HG03095 (cell line): ENCODE measurements at regions not wholly inside any gene's neighbourhood (a gene's known extent, or its start where the extent isn't known, plus 50 kb on each side); places are given as distances from the start of the nearest gene placed in this dataset.
"Not testable (repeated sequence)": the region's sequence is repeated elsewhere in the genome, so short reads cannot be mapped to it uniquely, and the experiment has no call there.

Source experiments
- ATAC-seq: cut with Tn5 transposase; IDR thresholded peaks from one replicate; pipeline ENCODE4 v1.9.1; 2021; ENCODE audit warnings: moderate library complexity; ENCODE audit not compliant: unreplicated experiment

DNA sequence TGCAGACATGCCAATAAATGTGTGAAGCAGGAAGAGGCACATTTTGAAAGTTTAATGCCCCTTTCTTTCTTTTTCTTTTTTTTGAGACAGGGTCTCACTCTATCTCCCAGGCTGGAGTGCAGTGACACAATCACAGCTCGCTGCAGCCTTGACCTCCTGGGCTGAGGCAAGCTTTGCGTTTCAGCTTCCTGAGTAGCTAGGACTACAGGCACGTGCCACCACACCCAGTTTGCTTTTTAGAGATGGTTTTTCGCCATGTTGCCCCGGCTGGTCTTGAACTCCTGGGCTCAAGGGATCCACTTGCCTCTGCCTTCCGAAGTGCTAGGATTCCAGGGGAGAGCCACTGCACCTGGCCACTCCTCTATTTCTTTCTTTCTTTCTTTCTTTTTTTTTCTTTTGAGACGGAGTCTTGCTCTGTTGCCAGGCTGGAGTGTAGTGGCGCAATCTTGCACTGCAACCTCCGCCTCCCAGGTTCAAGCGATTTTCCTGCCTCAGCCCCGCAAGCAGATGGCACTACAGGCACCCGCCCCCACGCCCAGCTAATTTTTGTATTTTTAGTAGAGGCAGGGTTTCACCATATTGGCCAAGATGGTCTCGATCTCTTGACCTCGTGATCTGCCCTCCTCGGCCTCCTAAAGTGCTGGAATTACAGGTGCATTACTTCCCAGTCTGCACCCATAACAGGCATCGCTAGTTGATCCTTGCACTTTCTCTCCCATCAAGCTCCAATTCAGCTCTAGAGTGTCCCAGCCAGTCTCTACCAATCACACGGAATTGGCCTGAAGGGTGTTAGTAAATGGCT, 77.5 kb upstream of the RUNX3 start:
- not testable (repeated sequence) for ATAC-seq

DNA sequence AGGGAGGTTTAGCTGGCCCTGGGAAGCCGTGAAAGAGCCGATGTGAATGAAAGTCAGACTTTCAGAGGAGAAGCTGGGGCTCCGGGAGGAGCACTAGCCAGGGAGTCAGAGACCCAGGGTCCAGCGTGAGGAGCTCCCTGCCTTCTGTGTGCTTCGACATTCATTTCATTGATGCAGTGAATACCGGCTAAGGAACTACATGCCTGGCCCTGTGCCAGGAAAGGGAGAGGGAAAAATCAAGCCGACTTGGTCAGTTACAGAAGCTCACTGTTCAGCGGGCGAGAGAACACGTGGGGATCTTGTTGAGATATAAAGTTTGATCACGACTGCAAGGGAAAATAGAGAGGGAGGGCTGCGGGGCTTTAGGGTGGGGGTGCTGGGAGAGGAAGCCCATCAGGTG, 76.7 kb upstream of the RUNX3 start:
- no peak for ATAC-seq

DNA sequence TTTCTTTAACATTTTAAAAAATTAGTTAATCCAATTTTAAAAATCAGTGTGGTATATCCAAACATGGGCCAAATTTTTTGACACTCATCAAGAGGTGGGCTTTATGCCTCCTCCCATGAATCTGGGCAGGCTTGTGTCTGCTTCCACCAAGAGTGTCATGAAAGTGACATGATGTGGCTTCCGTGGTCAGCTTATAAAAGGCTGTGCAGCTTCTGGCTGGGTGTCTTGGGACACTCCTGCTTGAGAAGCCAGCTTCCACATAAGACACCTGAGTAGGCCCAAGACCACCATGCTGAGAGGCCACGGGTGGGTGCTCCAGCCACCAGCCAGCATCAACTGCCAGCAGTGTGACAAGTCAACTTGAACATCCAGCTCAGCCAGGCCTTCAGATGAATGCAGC, 74.3 kb upstream of the RUNX3 start:
- no peak for ATAC-seq

DNA sequence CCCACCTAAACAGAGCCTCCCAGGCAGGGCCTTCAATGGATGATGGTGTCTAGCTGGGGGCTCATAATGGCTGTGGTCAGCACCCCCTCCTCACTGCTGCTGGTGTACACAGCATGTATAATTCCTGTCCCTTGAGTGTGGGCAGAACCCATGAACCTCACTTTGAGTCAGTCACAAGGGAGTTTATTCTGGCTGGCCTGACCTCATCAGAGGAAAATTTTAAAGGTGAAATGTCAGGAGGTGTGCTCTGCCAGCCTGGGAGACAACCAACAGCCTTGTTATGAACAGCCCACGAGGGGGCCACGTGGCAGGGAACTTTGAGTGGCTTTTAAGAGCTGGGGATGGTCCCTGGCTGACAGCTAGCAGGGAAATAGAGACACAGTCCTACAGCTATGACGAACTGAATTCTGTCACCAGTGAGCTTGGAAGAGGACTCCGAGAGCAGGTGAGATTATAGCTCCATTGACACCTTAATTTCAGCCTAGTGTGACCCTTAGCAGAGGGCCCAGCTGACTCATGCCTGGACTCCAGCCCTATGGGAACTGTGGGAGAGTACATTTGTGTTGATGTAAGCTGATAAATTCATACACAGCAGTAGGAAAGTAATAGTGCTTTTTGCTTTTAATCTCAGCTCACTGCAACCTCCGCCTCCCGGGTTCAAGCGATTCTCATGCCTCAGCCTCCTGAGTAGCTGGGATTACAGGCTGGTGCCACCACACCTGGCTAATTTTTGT, 73.5 kb upstream of the RUNX3 start:
- no peak for ATAC-seq

DNA sequence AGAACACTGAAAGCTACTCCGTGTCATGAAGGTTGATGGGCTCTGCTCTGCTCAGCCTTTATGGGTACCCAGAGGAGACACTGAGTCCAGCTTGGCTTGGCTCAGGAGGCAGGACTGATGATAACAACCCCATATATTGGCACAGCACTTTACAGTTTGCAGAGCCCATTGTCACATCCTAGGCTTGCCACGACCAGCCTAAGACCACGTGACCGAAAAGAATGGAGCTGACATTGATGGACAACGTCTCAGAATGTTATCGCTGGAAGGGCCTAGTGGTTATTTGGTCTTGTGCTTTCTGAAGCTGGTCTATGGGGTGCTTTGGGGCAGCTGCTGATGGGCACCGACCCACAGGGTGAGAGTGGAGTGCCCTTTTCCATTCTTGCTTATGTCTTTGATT, 72.9 kb upstream of the RUNX3 start:
- no peak for ATAC-seq

DNA sequence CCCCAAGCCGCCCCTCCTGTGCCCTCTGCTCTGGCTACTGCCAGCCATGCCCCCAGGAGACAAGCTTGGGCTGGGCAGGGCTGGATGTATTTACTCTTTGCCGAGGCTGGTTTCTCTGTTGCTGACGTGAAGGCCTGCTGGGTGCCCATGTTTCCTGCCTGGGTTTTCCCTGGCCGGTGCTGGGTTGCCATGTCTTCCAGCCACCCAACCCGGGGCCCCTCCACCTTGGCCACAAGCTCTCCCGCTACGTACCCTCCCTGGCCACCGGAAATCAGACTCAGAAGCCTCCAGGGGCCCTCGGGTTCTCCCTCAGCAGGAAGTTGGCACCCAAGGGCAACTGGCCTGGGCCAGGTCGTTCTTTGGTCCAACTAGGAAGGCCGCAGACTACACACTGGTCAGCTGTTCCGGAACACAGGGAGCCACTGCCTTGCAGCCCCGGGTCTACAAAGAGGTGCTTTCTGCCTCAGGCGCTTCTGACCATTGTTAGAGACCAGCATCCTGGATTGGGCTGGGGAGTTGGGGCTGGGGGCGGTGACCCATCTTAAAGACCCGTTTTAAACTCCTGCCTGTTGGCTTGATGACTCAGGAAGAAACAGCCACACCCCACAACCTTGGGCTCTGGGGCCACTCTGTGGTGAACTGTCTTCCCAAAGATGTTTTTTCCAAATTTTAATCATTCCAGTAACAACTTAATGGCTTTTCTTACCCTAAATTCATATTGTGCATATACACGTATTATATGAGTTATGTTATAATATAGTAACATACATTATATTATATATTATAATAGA, 71.2 kb upstream of the RUNX3 start:
- ATAC-seq, result no peak

DNA sequence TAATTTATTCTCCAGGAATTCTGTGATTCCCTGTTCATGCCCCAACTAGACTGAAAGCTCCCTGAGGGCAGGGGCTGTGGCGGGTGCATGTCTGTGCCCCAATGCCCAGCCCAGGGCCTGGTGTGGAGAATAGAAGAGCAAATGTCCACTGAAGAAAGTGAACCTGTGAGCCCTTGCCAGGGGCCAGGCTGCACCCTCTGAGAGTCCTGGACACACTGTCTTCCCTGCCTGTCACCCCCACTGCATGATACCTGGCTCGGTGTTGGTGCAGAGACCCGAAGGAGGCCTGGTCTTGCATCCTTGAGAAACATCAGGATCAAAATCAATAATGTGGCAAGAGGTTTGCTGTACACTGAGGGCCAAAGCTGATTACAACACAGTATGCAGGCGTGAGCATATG, 69.8 kb upstream of the RUNX3 start:
- ATAC-seq, result no peak

DNA sequence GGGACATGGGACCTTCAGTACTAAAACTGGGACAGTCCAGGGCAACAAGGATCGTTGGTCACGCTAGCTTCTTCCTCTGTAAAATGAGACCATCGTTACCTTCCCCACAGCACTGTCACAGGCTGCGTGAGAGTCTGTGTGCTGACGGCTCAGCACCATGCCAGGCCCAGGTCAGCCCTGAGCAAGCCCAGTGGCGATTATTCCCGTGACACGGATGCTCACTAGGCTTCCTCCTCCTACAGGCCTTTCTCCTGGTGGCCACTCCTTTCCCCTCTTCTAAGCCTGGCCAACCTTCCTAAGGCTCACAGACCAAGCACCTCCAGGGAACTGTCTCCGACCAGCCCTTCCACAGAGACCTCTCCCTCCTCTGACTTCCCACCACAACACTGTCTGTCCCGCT, 69.3 kb upstream of the RUNX3 start:
- ATAC-seq, result no peak

DNA sequence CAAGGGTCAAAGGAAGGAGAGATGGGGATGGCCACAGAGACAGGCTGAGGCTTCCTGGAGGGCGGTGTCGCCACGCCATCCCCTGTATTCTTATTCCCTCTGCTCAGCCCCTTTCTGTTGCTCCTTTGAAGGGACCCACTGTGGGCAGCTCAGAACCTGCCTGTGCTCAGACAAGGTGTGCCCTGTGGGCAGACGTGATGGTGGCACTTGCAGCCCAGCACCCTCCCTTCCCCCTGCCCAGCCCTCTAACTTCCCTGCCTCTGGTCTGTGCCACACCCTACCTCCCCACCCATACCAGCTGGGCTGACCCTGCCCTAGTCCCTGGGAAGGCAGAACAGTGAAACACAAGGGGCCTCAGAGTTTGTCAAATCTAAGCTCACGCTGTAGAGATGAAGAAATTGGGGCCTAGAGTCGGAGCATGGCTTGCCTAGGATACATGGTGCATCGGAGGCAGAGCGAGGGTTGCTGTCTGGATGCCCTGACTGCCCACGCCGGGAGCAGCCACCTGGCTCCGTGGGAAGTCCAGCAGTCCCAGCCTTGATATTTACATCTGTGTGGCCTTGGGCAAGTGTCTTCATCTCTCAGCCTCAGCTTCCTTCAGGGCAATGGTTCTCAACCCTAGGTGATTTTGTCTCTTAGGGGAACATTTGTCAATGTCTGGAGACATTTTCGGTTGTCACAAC, 68.6 kb upstream of the RUNX3 start:
- no peak for ATAC-seq

DNA sequence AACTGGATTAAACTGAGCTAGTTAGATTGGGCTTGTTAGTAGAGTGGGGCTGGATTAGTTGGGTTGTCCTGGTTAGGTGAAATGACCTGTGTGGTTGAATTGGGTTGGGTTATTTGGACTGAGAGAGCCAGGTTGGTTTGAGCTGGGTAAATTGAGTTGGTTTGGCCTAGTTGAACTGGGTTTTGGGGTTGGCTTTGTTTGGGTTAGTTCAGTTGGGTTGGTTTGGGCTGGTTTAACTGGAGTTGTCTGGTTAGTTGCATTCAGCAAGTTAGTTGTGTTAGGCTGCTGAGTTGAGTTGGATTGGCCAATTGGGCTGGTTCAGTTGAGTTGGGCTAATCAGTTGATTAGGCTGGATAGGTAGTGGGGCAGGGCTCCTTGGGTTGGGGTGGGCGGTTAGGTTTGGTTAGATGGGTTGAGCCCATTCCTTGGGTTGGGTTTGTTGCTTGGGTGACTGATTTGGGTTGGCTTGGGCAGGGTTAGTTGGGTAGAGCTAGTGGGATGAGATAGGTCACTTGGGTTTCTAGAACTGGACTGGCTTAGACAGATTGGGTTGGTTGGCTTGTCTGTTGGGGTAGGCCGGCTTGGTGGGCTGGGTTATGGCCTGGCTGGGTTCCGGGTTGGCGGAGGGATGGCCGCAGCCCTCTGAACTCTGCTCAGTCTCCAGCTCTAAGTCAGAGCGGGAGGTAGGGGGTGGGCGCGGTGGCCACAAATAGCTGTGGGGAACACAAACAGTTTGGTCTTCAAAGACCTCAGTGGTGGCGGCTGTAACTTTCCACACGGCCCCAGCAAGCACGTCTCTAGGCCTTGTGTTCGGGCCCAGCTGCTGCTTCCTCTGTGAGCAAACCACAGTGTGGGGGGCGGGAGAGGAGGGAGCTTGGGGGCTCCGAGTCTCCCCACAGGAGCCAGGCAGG, 67.2 kb upstream of the RUNX3 start:
- ATAC-seq, result no peak

DNA sequence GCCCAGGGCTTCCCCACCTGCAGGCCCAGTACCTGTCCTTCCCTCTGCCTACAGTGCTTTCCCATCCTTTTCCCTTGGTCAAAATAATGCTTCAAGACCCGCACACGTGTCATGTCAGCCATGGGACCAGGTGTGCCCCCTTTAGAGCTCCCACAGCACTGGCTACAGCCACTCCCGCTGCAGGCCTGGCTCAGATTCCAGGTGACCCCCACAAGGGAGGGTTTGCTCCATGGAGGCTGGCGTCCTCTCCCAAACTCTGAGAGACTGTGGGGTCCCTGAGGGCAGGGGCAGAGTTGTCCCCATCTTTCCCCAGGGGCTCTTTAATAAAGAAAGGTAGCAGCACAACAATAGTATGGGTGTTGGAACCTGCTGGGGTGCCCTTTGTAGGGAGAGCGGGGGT, 66.4 kb upstream of the RUNX3 start:
- ATAC-seq, result no peak

DNA sequence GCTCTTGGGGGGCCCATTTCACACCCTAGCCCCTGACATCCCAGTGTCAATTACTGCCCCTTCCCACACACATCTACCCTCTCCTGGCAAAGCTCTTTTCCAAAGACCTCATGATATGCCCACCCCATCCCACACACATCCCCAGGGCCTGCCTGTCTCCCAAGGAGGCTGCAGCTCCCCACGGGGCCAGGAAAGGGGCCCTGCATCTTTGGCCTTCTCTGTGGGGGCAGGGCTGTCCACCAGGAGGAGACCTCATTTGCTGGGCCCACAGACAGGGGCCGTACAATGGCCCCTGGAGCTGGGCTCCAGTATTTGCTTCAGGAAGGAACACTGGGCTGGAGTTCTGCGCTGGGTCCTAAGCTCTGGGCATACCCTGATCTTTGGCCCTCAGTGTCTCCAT, 65.6 kb upstream of the RUNX3 start:
- no peak for ATAC-seq

DNA sequence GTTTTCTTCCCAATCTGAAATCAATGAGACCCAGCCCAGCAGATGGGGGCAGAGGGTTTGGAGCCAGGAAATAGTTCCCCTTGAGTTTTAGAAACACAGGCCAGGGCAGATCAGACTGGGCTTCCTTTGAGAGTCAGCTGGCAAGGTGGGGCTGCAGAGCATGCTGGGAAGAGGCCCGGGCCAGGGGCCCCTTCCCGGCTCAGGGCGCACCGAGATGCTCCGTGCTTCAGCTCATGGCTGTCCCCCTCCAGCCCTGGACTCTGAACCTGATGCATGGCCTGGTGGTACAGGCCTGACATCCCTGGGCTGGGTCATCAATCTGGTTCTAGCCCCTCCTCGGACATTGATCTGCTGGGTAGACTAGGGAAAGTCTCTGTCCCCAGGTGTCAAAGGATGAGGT, 65.1 kb upstream of the RUNX3 start:
- ATAC-seq, result no peak

DNA sequence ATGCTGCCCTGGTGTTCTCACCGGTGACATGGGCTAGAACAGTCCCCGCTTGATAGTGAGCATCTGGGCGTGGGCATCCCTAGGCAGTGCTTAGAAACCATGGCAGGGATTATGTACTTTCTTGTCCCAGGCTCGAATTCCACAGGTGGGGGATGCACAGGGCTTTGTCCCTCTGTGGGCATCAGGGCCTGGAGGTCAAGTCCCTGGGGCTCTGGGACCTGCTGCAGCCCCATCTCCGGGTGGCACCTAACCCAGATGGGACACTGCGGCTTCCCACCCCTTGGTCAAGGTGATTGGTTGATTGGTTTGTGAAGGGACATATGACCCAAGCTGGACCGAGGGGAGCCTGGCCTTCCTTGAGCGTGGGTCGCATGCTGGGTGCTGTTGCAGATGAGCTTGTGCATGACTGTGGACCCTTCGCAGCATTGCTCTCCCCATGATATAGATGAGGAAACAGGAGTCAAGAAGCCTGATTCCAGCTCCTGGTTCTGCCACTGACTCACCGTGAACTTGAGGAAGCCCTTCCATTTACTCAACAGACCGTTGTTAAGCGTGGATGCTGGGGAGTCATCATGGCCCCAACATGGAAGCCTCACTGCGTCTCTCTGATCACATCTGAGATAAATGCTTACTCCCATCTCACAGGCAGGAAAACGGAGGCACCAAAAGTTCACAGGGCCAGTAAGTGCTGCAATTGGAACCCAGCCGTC, 64.0 kb upstream of the RUNX3 start:
- ATAC-seq, result no peak

DNA sequence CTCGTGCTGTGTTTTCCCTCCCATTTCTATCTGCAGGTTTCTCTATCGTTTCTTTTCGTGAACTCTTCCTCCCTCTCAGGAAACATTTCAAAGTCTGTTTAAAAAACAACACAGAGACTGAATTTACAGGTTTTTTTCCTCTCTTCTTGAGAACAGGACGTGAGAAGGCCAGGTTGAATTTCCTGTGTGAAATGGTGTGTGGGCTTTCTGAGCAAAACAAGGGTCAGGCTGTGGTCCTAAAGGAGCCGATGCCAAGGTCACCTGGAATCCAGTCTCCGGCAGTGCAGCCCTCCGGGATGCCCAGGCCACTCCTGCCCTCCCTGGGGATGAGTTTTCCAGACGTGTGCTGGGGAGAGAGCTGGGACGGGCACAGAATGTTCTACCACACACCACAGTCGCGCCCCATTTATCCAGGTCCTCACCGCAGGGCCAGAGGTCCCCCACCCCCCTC, 62.7 kb upstream of the RUNX3 start:
- no peak for ATAC-seq

DNA sequence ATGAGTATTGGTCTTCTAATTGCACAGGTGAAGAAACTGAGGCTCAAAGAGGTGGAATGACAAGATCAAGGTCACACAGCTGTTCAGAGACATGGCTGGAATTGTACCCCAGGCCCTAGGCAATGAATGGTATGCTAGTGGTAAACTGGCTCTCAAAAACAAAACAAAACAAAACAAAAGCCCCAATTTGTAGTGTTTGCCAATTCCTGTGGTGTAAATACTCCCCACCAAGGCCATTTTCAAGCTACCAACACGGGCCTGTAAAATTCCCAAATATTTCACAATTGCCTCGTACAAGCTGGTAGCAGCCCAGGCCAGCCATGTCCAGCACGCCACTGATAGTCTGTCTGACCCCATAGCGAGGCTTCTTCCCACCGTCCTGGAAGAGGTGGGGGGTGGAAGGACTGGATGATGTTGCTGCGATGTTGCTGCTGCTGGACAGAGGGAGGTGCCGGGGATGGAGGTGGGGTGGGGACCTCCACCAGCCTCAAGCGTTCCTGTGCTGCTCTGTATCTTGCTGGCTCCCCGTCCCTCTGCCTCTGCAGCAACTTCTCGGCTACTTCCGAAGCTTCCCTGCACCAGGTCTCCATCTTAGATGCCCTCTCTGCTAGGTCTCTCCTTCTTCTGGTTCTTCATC, 62.2 kb upstream of the RUNX3 start:
- no peak for ATAC-seq

DNA sequence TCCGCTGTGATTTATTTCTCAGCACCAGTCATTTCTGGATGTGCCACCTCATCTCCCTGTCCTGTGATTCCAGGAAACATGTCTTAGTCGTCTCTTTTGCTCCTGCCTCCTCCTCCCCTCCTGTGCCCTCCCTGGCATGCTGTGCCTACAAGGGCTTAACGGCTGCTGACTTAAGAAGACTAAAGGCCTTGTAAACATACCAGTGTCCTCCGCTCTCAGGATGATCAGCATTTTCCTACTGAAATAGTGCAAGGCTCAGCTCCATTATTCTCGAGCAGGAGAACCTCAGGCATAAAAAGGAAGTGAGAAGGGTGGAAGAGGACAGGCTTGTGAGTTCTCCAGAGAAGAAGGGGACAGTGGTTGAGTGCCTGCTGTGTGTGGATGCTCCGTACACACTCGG, 61.6 kb upstream of the RUNX3 start:
- ATAC-seq, result no peak

DNA sequence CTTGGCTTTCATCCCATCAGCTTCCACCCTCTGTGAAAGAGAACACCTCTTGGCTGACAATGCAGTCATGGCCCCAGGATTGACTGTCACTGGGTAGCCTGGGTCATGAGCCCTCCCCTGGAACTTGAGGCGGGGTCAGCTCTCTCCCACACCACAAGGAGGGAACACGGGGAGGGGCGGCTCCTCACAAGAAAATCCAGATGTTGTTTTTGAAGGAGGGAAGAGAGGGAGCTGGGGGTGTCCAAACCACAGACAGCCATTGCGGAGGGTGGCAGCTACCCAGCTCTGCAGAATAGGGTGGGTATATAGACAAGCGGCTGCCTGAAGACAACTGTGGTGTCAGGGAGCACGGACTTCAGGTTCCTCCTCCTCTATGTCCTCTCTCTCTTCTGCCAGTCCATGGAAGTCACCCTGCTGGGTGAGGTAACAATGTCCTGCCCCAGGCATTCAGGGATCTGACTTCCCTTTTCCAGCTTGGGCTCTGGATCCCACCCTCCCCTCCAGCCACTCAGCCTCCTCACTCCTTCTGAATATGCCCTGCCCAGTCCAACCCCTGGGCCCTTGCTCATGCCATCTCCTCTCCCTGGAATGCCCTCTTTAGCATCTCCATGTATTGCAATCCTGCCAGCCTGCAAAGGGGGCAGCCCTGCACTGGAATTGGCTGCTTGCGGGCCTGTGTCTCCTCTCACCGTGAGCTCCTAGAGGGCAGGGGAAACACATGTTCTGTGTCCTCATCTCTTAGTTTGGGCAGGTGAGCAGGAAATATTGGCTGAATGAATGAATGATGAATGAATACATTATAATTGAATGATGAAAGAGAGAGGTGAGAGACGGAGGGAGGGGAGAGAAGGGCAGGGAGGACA, 60.9 kb upstream of the RUNX3 start:
- no peak for ATAC-seq
